ENCODE measurements at regions not wholly inside any gene's neighbourhood (a gene's known extent, or its start where the extent isn't known, plus 50 kb on each side); places are given as distances from the start of the nearest gene placed in this dataset.

DNA sequence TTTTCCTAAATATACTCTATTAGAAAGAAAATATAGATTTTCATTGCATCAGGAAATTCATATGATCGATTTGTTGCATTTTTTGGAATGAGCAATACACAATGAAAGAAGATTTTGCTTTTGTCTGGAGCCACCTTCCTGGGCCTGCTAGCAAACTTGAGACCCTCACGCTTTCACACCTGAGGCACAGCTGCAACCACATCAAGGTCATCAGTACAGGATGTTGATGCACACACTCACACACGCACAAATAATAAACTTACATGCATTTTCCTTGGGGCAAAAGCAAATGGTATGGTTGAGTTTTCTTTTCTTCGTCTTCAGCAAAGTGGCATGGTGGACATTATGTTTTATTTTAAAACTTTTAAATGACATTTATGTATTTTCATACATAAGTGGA is 64.8 kb upstream of the SATB1 start:
- in situ Hi-C loops (cut with MboI; ENCODE audit: low pct_unique_long_range_greater_than_20kb in 2 of 9, low sequenced_read_pairs in 9 of 9, unreplicated experiment in 9 of 9) = no loop called here
- no peak for ATAC-seq (replicated peaks in 6 of 8)

DNA sequence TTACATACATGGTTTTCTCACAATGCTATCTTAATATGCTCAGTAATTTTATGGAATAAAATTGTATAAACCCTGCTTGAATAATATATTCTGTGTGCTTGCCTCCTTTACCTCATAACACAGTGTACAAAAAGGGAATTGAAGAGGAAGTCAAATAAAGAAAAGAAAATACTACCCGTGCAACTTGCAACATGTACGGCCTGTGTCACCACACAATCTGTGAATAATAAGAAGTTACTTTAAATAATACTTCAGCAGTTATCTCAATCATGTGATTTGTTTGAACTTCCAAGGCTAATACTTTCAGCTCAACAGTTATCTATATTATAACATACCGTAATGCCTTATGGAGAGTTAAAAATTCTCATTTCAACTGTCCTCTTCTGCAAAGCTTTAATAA is 58.1 kb upstream of the SATB1 start:
- WGBS, 10 experiments = 0 to 100% (median 95%) methylated on average over 1 to 3 of the region's 3 CpGs
- no peak for ATAC-seq (replicated peaks in 6 of 8)
- Histone ChIP-seq H3K27ac (no peak overlapping the region), H3K4me3 (no peak overlapping the region), H3K4me1 (replicated peaks in 1 of 2) (no peaks in the 10 kb centered on the region)
- in situ Hi-C loops (cut with MboI; ENCODE audit: low pct_unique_long_range_greater_than_20kb in 2 of 9, low sequenced_read_pairs in 9 of 9, unreplicated experiment in 9 of 9) = no loop called here

More for the DNA sequence above, 64.8 kb upstream of the SATB1 start:
- Histone ChIP-seq H3K27ac (no peak overlapping the region), H3K4me3 (no peak overlapping the region), H3K4me1 (replicated peaks in 1 of 2) (peaks cover 0 to 5% of the 10 kb centered on the region in 2 donors)
- 7 to 100% (median 81%) methylated on average over 1 to 4 of the region's 4 CpGs; no CpG with 5 or more reads in 1 of the 10 experiments for WGBS, 10 experiments

DNA sequence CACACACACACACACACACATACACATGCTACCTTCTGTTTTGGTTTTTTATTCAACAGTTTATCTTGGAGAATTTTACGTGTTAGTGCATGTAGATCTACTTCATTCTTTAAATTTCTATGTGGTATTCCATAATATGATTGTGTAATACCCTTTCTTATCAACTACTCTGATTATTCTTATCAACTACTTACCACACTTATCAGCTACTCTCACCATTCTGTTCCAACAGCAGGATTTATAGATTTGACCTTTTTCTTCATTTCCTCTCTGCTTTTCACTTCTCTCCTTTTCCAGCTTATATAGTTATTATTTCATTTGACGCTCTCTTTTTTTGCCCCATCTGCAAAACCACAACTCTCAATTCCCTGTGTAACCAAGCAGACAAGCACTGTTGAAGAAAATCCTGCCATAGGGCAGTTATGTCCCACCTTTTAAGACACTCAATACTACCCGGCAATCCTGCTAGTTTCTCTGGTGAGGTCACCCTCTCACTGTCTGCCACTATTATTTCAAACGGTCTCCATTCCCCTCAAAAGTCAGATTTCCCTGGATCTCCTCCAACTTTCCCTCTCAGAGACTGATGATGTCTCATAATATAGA is 56.9 kb upstream of the SATB1 start:
- H3K27ac ChIP-seq = no peak overlapping the region
- in situ Hi-C loops (cut with MboI; ENCODE audit: low pct_unique_long_range_greater_than_20kb in 2 of 9, low sequenced_read_pairs in 9 of 9, unreplicated experiment in 9 of 9) = no loop called here
- H3K4me1 ChIP-seq (replicated peaks in 1 of 2) = no peaks in the 10 kb centered on the region
- no peak overlapping the region for H3K4me3 ChIP-seq
- no peak for ATAC-seq (replicated peaks in 6 of 8)
- 7 to 100% (median 74%) methylated on average over 2 to 4 of the region's 4 CpGs for WGBS, 10 experiments

DNA sequence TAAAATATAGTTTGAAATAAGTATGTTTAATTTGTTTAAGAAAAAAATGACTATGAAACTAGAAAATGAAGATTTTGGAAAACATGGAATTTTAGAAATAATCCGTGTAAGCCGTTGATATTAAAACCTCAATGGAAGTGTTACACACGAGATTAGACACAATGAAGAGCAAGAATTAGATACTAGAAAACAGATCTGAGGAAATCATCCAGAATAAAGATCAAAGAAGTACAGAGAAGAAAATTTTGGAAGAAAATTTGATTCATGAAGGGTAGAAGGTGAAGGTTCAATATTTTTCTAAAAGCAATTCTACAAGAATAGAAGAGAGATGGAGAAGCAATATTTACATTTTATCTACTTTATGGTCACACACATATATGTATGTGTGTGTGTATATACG is 52.5 kb upstream of the SATB1 start:
- in situ Hi-C loops (cut with MboI; ENCODE audit: low pct_unique_long_range_greater_than_20kb in 2 of 9, low sequenced_read_pairs in 9 of 9, unreplicated experiment in 9 of 9) = no loop called here
- H3K4me3 ChIP-seq = no peak overlapping the region
- no peaks in the 10 kb centered on the region for H3K4me1 ChIP-seq (replicated peaks in 1 of 2)
- ATAC-seq (replicated peaks in 6 of 8) = no peak
- H3K27ac ChIP-seq = no peak overlapping the region
- WGBS, 10 experiments = 25 to 97% (median 60%) methylated on average over 1 to 4 of the region's 4 CpGs

Data from motor neuron (in vitro differentiated cells).